ENCODE measurements at regions not wholly inside any gene's neighbourhood (a gene's known extent, or its start where the extent isn't known, plus 50 kb on each side); places are given as distances from the start of the nearest gene placed in this dataset.

DNA sequence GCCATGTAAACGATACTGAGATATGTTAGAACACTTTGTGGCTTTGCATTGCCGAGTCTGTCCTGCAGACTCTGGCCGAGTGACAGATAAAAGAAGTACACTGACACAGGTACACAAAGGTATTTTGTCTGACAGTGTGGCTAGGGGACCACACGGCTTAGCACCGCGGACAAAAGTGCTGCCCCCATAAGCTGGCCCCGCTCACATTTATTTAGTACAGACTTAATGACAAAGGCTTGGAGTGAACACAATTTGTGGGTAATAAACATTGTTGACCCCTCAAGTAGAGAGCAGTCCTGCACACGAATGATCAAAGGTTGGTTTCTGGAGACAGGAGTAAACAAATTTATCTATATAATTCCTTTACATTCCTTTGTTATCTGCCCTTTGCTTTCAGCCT is 976.8 kb downstream of the TRAM1L1 start:
- TF ChIP-seq CTCF (IDR thresholded peaks at IDR 0.05), result no peak
- no peak for TF ChIP-seq POLR2A (IDR thresholded peaks at IDR 0.05)

Measured in lower leg skin (tissue), 3 donors.